ENCODE measurements at regions not wholly inside any gene's neighbourhood (a gene's known extent, or its start where the extent isn't known, plus 50 kb on each side); places are given as distances from the start of the nearest gene placed in this dataset.

DNA sequence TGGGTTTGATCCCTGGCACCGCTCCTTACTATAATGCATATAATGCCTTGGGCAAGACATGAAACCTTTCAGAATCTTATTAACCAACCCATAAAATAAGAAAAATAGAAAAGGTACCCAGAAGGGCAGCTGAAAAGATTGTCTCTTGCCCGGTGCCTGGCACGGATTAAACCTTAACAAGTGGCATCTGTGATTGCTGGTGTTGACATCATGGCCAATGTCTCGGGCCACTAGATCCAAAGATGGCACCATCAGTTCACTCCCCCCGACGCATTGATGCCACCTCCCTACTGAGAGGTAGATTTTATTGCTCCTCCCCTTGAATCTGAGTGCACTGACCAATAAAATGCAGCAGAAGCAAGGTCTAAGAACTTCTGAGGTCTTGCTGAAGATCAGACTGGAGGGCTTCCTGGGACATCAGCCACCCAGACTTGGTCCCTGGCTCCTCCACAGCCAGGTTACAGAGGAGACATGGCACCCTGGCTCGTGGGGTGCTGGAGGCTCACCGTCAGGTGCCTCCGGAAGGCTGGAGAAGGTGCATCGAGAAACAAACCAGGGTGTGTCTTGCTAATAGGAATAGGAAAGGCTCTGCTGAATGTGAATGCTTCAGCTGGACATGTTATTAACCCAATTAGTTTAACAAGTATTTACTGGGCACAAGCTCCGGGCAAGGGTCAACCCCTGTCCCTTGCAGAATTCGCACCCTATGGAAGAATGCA lies 80.0 kb upstream of the COL5A1 start:
- ATAC-seq (replicated peaks) = no peak

DNA sequence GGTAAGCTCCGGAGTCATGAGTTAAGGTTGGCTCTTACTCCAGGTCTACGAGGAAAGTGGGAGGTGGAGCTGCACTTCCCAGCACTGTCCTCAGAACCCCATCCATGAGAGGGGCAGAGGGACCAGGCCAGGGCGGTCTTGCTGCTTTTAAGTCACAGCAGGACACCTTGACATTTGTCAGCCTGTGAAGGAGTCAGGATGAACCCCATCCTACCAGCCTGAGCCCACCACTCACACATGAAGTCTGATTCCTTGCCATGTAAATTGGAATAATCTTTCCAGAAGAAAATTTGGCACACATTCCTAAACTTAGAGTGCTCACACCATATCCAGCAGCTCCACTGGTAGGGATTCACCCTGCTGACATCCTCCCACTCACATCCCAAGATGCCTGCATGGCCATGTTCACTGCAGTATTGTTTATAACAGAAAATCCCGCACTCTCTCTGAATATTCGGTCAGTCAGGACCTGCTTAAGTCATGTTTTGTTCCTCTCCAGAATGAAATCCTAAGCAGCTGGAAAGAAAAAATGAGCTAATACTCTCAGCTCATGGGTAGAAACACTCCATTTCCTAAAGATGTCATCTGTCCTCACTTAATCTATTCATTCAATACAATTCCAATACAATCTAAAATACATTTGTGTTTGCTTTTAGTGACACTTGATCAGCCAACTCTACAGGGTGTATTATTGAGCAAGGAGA lies 79.3 kb upstream of the COL5A1 start:
- peaks cover 0 to 1% of the 10 kb centered on the region in 2 donors for H3K4me1 Mint-ChIP-seq
- ATAC-seq (replicated peaks) (no peak), DNase-seq (no peak)
- H3K36me3 Mint-ChIP-seq = no peaks in the 10 kb centered on the region
- no peak overlapping the region for H3K4me3 Mint-ChIP-seq
- peaks cover 4 to 6% of the 10 kb centered on the region in 2 donors for H3K9me3 Mint-ChIP-seq
- no peak overlapping the region for H3K27ac Mint-ChIP-seq
- peaks cover 2 to 5% of the 10 kb centered on the region in 2 donors for H3K27me3 Mint-ChIP-seq

More for the DNA sequence above, 80.0 kb upstream of the COL5A1 start:
- H3K27me3 Mint-ChIP-seq = peaks cover 6 to 10% of the 10 kb centered on the region in 2 donors
- H3K4me1 Mint-ChIP-seq = peaks cover 0 to 1% of the 10 kb centered on the region in 2 donors
- no peak for DNase-seq
- no peak overlapping the region for H3K27ac Mint-ChIP-seq
- no peak overlapping the region for H3K4me3 Mint-ChIP-seq
- peaks cover 0 to 3% of the 10 kb centered on the region in 2 donors for H3K9me3 Mint-ChIP-seq
- no peaks in the 10 kb centered on the region for H3K36me3 Mint-ChIP-seq

GRCh38 chr9:134563397-134563796 lies 78.2 kb upstream of the COL5A1 start:
- peaks cover 0 to 1% of the 10 kb centered on the region in 2 donors for H3K4me1 Mint-ChIP-seq
- ATAC-seq (replicated peaks) (no peak), DNase-seq (no peak)
- H3K27me3 Mint-ChIP-seq = peaks cover 0 to 3% of the 10 kb centered on the region in 2 donors
- H3K4me3 Mint-ChIP-seq = no peak overlapping the region
- H3K9me3 Mint-ChIP-seq = peaks cover 4 to 8% of the 10 kb centered on the region in 2 donors
- no peak overlapping the region for H3K27ac Mint-ChIP-seq
- H3K36me3 Mint-ChIP-seq = no peaks in the 10 kb centered on the region

DNA sequence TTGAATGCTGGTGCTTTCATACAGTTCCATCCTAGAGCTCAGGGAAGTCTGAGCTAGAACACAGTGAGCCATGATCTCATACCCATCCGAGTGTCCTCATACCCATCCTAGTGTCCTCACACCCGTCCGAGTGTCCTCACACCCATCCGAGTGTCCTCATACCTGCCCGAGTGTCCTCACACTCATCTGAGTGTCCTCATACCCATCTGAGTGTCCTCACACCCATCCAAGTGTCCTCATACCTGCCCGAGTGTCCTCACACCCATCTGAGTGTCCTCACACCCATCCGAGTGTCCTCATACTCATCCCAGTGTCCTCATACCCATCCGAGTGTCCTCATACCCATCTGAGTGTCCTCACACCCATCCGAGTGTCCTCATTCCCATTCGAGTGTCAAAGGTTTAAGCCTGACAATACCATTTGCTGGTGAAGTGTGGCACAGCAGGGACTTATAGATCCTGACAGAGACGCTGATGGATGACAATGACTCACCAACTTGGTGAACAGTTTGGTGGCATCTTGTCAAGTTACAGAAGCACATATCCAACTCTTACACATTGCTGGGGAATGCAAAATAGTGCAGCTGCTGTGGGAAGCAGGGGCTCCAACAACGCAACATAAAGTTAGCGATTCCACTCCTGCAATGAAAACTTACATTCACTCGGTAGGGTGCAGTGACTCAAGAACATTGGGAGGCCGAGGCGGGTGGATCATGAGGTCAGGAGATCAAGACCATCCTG lies 77.0 kb upstream of the COL5A1 start:
- ATAC-seq (replicated peaks) (no peak), DNase-seq (no peak)
- H3K9me3 Mint-ChIP-seq = peaks cover 4 to 8% of the 10 kb centered on the region in 2 donors
- peaks cover 0 to 1% of the 10 kb centered on the region in 2 donors for H3K4me1 Mint-ChIP-seq
- no peak overlapping the region for H3K4me3 Mint-ChIP-seq
- H3K36me3 Mint-ChIP-seq = no peaks in the 10 kb centered on the region
- H3K27ac Mint-ChIP-seq = no peak overlapping the region
- H3K27me3 Mint-ChIP-seq = peaks cover 0 to 3% of the 10 kb centered on the region in 2 donors

GRCh38 chr9:134565316-134565915 lies 76.2 kb upstream of the COL5A1 start:
- ATAC-seq (replicated peaks) = no peak
- Mint-ChIP-seq H3K36me3 (no peaks in the 10 kb centered on the region), H3K4me3 (no peak overlapping the region), H3K27me3 (no peaks in the 10 kb centered on the region), H3K27ac (no peak overlapping the region), H3K4me1 (peaks cover 3% of the 10 kb centered on the region in 2 donors), H3K9me3 (peaks cover 4 to 8% of the 10 kb centered on the region in 2 donors)
- DNase-seq = no peak

DNA sequence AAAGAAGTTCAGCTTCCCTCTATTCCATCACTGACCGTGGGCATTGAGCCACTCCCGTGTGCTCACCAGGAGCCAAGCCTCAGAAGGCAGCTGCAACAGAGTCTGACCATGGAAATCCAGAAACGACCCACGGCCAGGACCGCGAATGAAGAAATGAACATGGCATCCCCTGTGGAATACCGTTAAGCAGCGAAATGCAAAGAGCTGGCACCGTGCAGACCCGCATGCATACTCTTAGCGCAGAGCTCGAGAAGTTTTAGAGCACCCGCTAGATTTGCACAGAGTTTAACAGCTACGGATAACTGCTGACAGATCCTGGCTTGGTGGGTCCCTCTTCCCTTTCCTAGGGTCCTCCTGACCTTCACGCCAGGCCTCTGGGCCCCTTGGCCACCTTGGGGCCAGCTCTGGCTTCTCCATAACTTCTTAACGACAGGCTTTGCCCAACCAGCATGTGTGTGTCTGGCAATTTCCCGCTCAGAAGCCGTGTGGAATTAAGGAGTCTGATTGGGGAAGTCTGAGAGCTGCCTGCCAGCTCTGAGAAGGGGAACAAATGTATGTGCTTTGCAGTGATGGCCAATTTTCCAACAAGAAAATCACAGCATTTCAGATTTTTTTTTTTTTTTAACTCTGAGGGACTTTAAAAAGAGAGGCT lies 75.3 kb upstream of the COL5A1 start:
- no peak overlapping the region for H3K4me3 Mint-ChIP-seq
- ATAC-seq (replicated peaks) (no peak), DNase-seq (no peak)
- H3K9me3 Mint-ChIP-seq = peaks cover 4 to 8% of the 10 kb centered on the region in 2 donors
- no peak overlapping the region for H3K27ac Mint-ChIP-seq
- peaks cover 6 to 11% of the 10 kb centered on the region in 2 donors for H3K4me1 Mint-ChIP-seq
- no peaks in the 10 kb centered on the region for H3K36me3 Mint-ChIP-seq
- no peaks in the 10 kb centered on the region for H3K27me3 Mint-ChIP-seq

DNA sequence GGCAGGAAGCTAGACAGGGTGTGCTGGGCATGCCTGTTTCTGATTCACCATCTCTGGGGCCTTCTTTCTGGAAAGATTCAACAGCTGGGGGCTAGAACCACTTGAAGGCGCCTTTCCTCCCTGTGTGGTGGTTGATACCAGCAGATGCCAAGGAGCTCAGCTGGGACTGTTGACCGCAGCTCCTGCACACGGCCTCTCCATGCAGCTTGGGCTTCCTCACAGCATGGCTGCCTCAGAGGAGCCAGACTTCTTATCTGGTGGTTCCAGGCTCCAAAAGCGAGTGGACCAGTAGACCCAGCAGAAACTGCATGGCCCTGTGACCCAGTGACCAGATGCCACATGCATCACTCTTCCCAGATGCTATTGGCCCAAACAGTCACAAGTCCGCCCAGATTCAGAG lies 74.7 kb upstream of the COL5A1 start:
- no peaks in the 10 kb centered on the region for H3K36me3 Mint-ChIP-seq
- H3K4me1 Mint-ChIP-seq = peaks cover 11 to 17% of the 10 kb centered on the region in 2 donors
- DNase-seq (no peak), ATAC-seq (replicated peaks) (no peak)
- H3K27ac Mint-ChIP-seq = no peak overlapping the region
- H3K27me3 Mint-ChIP-seq = peaks cover 0 to 5% of the 10 kb centered on the region in 2 donors
- H3K9me3 Mint-ChIP-seq = peaks cover 4 to 8% of the 10 kb centered on the region in 2 donors
- H3K4me3 Mint-ChIP-seq = no peak overlapping the region

GRCh38 chr9:134568116-134568515 lies 73.5 kb upstream of the COL5A1 start:
- H3K9me3 Mint-ChIP-seq = peaks cover 4 to 8% of the 10 kb centered on the region in 2 donors
- no peaks in the 10 kb centered on the region for H3K36me3 Mint-ChIP-seq
- H3K4me1 Mint-ChIP-seq = peaks cover 14 to 23% of the 10 kb centered on the region in 2 donors
- H3K4me3 Mint-ChIP-seq = no peak overlapping the region
- ATAC-seq (replicated peaks) = no peak
- peaks cover 0 to 5% of the 10 kb centered on the region in 2 donors for H3K27me3 Mint-ChIP-seq
- no peak for DNase-seq
- H3K27ac Mint-ChIP-seq = no peak overlapping the region

DNA sequence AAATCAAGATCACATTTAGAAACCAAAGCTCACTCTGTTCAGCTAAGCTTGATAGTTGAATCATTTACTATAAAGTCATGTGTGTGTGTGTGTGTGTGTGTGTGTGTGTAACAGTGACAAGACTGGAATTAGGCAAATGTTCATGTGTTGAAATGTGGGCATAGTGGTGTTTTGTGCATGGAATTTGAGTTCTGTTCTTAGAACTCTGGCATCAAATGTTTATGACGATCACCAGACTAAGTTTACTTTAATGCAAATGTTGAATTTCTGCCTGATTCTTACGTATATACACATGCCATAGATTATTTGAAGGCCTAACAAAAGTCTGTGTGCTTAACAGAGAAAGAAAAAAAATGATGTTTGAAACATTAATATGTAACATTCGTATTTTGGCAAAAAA lies 72.8 kb upstream of the COL5A1 start:
- Mint-ChIP-seq H3K4me1 (peaks cover 14 to 23% of the 10 kb centered on the region in 2 donors), H3K4me3 (no peak overlapping the region), H3K27ac (no peak overlapping the region), H3K9me3 (peaks cover 4 to 5% of the 10 kb centered on the region in 2 donors), H3K36me3 (no peaks in the 10 kb centered on the region), H3K27me3 (peaks cover 0 to 5% of the 10 kb centered on the region in 2 donors)
- DNase-seq (no peak), ATAC-seq (replicated peaks) (no peak)

DNA sequence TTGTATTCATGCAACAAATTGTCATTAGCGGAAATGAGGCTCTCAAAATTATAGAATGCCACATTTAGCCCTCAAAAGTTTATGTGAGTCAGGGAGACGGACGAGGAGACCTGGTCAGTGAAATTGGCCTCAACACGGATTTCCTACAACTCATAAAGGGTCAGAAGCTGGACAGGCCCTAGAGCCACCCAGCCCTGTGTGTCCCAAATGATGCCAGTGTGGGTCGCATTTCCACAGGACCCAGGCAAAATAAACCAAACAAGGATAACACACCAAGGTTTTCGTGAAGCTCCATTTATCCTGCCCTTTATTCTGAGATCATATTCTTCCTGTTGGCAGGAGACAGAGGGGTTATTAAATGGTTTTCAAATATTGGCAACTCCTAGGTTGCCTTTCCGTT lies 72.0 kb upstream of the COL5A1 start:
- Mint-ChIP-seq H3K36me3 (no peaks in the 10 kb centered on the region), H3K9me3 (peaks cover 4 to 5% of the 10 kb centered on the region in 2 donors), H3K27me3 (peaks cover 0 to 5% of the 10 kb centered on the region in 2 donors), H3K27ac (no peak overlapping the region), H3K4me1 (peaks cover 14 to 23% of the 10 kb centered on the region in 2 donors), H3K4me3 (no peak overlapping the region)
- DNase-seq (no peak), ATAC-seq (replicated peaks) (no peak)

DNA sequence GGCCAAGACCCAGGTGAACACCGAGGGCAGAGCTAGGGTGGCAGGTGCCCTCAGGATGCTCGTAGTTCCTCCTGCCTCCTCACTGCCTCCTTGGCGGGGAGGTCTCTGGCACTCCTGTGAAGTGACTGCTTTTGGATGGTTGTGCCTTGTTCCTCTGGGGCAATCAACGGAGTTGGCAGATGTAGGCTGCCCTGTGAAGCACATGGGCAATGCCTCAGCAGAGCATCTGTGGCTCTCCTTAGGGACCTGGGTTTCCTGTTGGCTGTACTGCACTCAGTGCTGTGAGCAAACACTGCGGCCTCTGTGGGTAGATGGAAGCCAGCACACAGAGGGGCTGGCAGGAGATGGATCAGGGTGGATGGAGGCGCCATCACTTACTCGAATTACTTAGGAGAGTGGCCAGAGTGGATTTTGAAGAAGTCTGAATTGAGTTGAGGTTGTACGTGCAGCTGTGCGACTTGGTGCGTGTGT lies 71.4 kb upstream of the COL5A1 start:
- no peak overlapping the region for H3K4me3 Mint-ChIP-seq
- peaks cover 14 to 23% of the 10 kb centered on the region in 2 donors for H3K4me1 Mint-ChIP-seq
- peak; percentile 83 to 86 for ATAC-seq (replicated peaks)
- no peak for DNase-seq
- no peak overlapping the region for H3K27ac Mint-ChIP-seq
- peaks cover 0 to 5% of the 10 kb centered on the region in 2 donors for H3K27me3 Mint-ChIP-seq
- peaks cover 4 to 5% of the 10 kb centered on the region in 2 donors for H3K9me3 Mint-ChIP-seq
- no peaks in the 10 kb centered on the region for H3K36me3 Mint-ChIP-seq

- no peaks in the 10 kb centered on the region for H3K36me3 Mint-ChIP-seq
- DNase-seq (no peak), ATAC-seq (replicated peaks) (no peak)
- peaks cover 0 to 5% of the 10 kb centered on the region in 2 donors for H3K27me3 Mint-ChIP-seq
- H3K4me3 Mint-ChIP-seq = no peak overlapping the region
- H3K9me3 Mint-ChIP-seq = peaks cover 4 to 5% of the 10 kb centered on the region in 2 donors
- no peak overlapping the region for H3K27ac Mint-ChIP-seq
- peaks cover 15 to 23% of the 10 kb centered on the region in 2 donors for H3K4me1 Mint-ChIP-seq
Measured at GRCh38 chr9:134570711-134571325, 70.8 kb upstream of the COL5A1 start.

DNA sequence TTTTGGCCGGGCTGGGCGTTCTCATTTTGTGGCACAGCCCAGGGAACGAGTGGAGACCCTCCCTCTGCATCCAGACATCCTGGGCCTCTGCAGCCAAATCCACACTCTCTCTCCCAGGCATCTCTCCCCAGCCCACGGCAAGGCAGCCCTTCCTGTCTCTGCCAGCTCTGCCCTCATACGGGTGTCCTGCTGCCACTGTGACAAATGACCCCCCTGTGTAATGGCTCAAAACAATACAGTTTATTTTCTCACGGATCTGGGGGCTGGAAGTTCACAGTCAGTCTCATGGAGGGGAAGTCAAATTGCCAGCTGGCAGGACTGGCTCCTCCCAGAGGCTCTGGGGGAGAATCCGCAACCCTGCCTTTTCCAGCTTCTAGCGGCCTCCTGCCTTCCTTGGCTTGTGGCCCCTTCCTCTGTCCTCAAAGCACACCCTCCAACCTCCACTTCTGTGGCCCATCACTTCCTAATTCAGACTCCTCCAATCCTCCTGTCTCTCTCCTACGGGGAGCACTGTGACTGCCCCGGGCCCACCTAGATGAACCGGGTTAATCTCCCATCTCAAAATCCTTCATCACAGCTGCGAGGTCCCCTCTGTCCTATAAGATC lies 70.2 kb upstream of the COL5A1 start:
- Mint-ChIP-seq H3K9me3 (peaks cover 4 to 5% of the 10 kb centered on the region in 2 donors), H3K4me1 (peaks cover 17 to 23% of the 10 kb centered on the region in 2 donors), H3K36me3 (no peaks in the 10 kb centered on the region), H3K4me3 (no peak overlapping the region), H3K27ac (no peak overlapping the region), H3K27me3 (peaks cover 0 to 6% of the 10 kb centered on the region in 2 donors)
- DNase-seq = no peak
- no peak for ATAC-seq (replicated peaks)

All from stimulated activated naive B cell treated with anti-CD40 and anti-IgM and Interleukin-4, amounts not matched to agents 10 μg/mL and 1 μg/mL and 100 μg/mL, for 72 hours (primary cell).